GM23248 (cell line): ENCODE measurements at regions not wholly inside any gene's neighbourhood (a gene's known extent, or its start where the extent isn't known, plus 50 kb on each side); places are given as distances from the start of the nearest gene placed in this dataset.
A peak's percentile ranks its signal among the peaks of the same experiment; 100 is the strongest.

Source experiments
- DNase-seq: peaks from one replicate; pipeline ENCODE4 v3.0.0-alpha.2; 2015
- H2AFZ ChIP-seq: fragments of 200-600 bp; sonication (generic); 2 replicates; pipeline ENCODE4 v1.6.1; 2016; ENCODE audit warnings: antibody characterized with exemption
- H3F3A ChIP-seq: fragments of 200-600 bp; sonication (generic); 2 replicates; pipeline ENCODE4 v1.6.1; 2016; ENCODE audit warnings: mild to moderate bottlenecking, antibody characterized with exemption, mixed run types; ENCODE audit not compliant: insufficient read depth
- H3K27ac ChIP-seq: fragments of 200-600 bp; sonication (generic); 2 replicates; pipeline ENCODE4 v1.5.1; 2016; ENCODE audit warnings: mild to moderate bottlenecking
- H3K27me3 ChIP-seq: fragments of 200-600 bp; sonication (generic); replicated peaks from 2 replicates; pipeline ENCODE4 v1.6.1; 2016; ENCODE audit warnings: mild to moderate bottlenecking; ENCODE audit not compliant: insufficient read depth
- H3K36me3 ChIP-seq: fragments of 200-600 bp; sonication (generic); 2 replicates; pipeline ENCODE4 v1.6.1; 2016; ENCODE audit warnings: low read depth, mild to moderate bottlenecking
- H3K4me1 ChIP-seq: fragments of 200-600 bp; sonication (generic); 2 replicates; pipeline ENCODE4 v1.6.1; 2016; ENCODE audit warnings: mild to moderate bottlenecking; ENCODE audit not compliant: insufficient read depth
- H3K4me2 ChIP-seq: fragments of 200-600 bp; sonication (generic); one replicate; pipeline ENCODE4 v1.6.1; 2016; ENCODE audit warnings: mild to moderate bottlenecking; ENCODE audit not compliant: unreplicated experiment
- H3K4me3 ChIP-seq: fragments of 200-600 bp; sonication (generic); 2 replicates; pipeline ENCODE4 v1.5.1; 2016; ENCODE audit warnings: mild to moderate bottlenecking
- H3K79me2 ChIP-seq: fragments of 200-600 bp; sonication (generic); 2 replicates; pipeline ENCODE4 v1.6.1; 2016; ENCODE audit warnings: mild to moderate bottlenecking; ENCODE audit not compliant: insufficient read depth
- H3K9ac ChIP-seq: fragments of 200-600 bp; sonication (generic); 2 replicates; pipeline ENCODE4 v1.6.1; 2016; ENCODE audit warnings: mild to moderate bottlenecking
- H3K9me2 ChIP-seq: fragments of 200-600 bp; sonication (generic); 2 replicates; pipeline ENCODE4 v1.6.1; 2016; ENCODE audit warnings: mixed run types, mild to moderate bottlenecking, moderate library complexity; ENCODE audit not compliant: insufficient read depth
- H3K9me3 ChIP-seq: fragments of 200-600 bp; sonication (generic); one replicate; pipeline ENCODE4 v1.6.1; 2017; ENCODE audit warnings: low read depth
- H4K20me1 ChIP-seq: fragments of 200-600 bp; sonication (generic); 2 replicates; pipeline ENCODE4 v1.6.0; 2016; ENCODE audit not compliant: insufficient read depth
- EZH2 ChIP-seq: fragments of 200-600 bp; sonication (generic); IDR thresholded peaks from 2 replicates; pipeline ENCODE4 v1.6.1; 2018; ENCODE audit warnings: antibody characterized with exemption, mild to moderate bottlenecking; ENCODE audit not compliant: insufficient read depth, poor library complexity, severe bottlenecking
- EZH2phosphoT487 ChIP-seq: fragments of 200-600 bp; sonication (generic); IDR thresholded peaks from 2 replicates; pipeline ENCODE4 v1.6.1; 2018; ENCODE audit warnings: antibody characterized with exemption, moderate library complexity, mild to moderate bottlenecking, low read depth; ENCODE audit not compliant: insufficient read depth
- WGBS, 2 experiments: methylation state at CpG; one replicate each; pipeline ENCODE4 v1.1.6; 2015 to 2017; ENCODE audit warnings: low lambda C conversion rate in 2 of 2, low coverage in 1 of 2; ENCODE audit errors: missing lambda C conversion rate in 2 of 2; 5-methylcytosine and 5-hydroxymethylcytosine counted together
- in situ Hi-C: fragments of 300-500 bp; cut with MboI; formaldehyde crosslinking; loops from 2 replicates; pipeline ENCODE4 v1.15.0; 2020

DNA sequence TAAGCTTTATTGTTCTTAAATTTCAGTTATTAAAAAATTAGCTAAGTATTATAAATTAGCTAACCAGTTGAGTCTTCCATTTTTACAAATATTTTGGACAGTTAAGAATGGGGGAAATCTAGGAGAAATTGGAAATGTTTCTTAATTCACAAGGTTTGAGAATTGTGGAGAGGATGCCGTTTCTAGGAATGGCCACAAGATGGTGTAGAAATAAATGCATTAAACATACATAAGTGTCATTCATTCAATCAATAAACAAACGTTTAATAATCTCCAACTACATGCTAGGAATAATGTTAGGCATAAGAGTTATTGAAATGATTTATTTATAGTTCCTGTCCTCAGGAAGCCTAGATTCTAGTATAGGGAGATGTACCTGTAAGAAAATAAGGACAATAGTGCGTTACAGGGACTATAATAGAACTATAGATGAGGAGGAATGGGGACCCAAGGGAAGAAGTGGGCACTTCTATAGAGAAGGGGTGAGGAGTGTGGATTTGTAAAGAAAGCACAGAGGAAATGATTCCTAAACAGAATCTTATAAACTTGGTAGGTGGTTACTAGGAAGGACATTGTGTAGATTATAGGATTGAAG is 195.7 kb upstream of the ANK2 start:
- Histone ChIP-seq H3K27ac (no peak overlapping the region), H3K79me2 (no peaks in the 10 kb centered on the region), H3K9me2 (no peaks in the 10 kb centered on the region), H3F3A (peaks cover 23% of the 10 kb centered on the region), H3K4me3 (no peak overlapping the region), H3K9me3 (no peaks in the 10 kb centered on the region), H3K4me1 (peaks cover 31% of the 10 kb centered on the region), H3K4me2 (no peak overlapping the region), H3K9ac (no peak overlapping the region), H4K20me1 (no peaks in the 10 kb centered on the region), H3K27me3 (no peaks in the 10 kb centered on the region), H3K36me3 (no peaks in the 10 kb centered on the region), H2AFZ (no peak overlapping the region)
- in situ Hi-C loops = no loop called here
- DNase-seq = peak; percentile 30
- 74 to 82% methylated on average over 3 of the region's 3 CpGs for WGBS, 2 experiments
- TF ChIP-seq EZH2 = no peak
- no peak for TF ChIP-seq EZH2phosphoT487

DNA sequence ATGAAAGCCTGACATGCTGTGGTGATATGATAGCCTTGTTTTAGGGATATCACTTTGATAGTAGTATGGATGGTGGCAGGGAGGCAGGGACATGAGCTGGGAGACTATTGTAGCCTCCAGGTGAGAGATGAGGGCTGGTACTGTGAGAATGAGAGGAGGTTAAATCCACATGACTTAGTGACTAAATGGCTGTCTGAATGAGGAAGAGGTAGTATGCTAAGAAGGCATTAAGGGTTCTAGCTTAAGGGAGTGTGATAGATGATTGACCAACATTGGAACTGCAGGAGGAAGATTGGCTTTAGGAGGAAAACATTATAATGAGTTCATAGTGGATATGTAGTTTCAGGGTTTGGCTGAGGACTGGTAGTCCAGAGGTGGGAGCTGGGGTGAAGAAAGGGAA is 195.0 kb upstream of the ANK2 start:
- H3K9ac ChIP-seq = no peak overlapping the region
- H3K4me2 ChIP-seq = no peak overlapping the region
- no peak overlapping the region for H3K27ac ChIP-seq
- H3K9me3 ChIP-seq = no peaks in the 10 kb centered on the region
- peaks cover 27% of the 10 kb centered on the region for H3F3A ChIP-seq
- TF ChIP-seq EZH2 = no peak
- no peak for TF ChIP-seq EZH2phosphoT487
- peaks cover 31% of the 10 kb centered on the region for H3K4me1 ChIP-seq
- H3K9me2 ChIP-seq = no peaks in the 10 kb centered on the region
- no peaks in the 10 kb centered on the region for H3K36me3 ChIP-seq
- DNase-seq = no peak
- H3K4me3 ChIP-seq = no peak overlapping the region
- H3K27me3 ChIP-seq = no peaks in the 10 kb centered on the region
- H3K79me2 ChIP-seq = no peaks in the 10 kb centered on the region
- in situ Hi-C loops = no loop called here
- H2AFZ ChIP-seq = no peak overlapping the region
- H4K20me1 ChIP-seq = no peaks in the 10 kb centered on the region

DNA sequence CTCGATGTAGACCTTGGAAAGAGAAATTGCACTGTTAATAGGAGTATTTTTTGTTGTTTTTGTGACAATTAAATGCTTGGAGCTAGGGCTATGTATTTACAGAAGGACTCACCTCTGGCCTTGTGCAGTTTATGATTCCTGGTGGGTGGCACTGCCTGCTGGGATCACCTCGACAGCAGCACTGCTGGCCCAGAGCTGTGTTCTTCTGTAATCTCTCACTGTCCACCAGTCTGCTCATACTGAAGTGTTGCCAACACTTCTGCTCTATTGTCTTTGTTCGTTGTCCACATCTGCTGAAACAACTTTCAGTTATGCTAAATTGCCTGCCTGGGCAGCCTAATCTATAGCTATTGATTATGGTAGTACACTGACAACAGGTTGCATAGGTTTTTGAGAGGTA is 194.4 kb upstream of the ANK2 start:
- Histone ChIP-seq H3K4me1 (peaks cover 31% of the 10 kb centered on the region), H3K4me2 (no peak overlapping the region), H3F3A (peaks cover 27% of the 10 kb centered on the region), H3K9ac (no peak overlapping the region), H3K4me3 (no peak overlapping the region), H3K36me3 (no peaks in the 10 kb centered on the region), H3K27ac (no peak overlapping the region), H3K27me3 (no peaks in the 10 kb centered on the region), H4K20me1 (no peaks in the 10 kb centered on the region), H2AFZ (no peak overlapping the region), H3K79me2 (no peaks in the 10 kb centered on the region), H3K9me2 (no peaks in the 10 kb centered on the region), H3K9me3 (no peaks in the 10 kb centered on the region)
- DNase-seq = peak; percentile 4
- WGBS, 2 experiments = 46 to 55% methylated on average over 3 of the region's 3 CpGs
- TF ChIP-seq EZH2phosphoT487 (no peak), EZH2 (no peak)
- in situ Hi-C loops = no loop called here

DNA sequence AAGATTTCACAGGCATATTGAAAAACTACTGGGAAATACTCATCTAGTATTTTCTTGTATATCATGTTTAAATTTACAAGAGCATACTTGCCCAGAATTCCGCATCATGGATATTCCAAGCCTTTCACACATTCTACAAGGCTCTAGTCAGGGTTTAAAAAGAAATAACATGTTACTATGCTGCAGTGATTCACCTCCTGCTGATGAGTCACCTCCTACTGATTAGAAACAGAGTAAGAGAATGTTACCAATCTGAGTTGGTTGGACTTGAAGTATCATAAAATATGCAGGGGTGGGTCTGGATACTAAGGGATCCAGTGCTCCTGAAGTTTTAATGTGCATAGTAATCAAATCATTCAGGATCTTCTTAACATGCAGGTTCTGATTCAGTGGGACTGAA is 192.0 kb upstream of the ANK2 start:
- H4K20me1 ChIP-seq = no peaks in the 10 kb centered on the region
- H3K9ac ChIP-seq = no peak overlapping the region
- H2AFZ ChIP-seq = no peak overlapping the region
- H3K4me3 ChIP-seq = no peak overlapping the region
- TF ChIP-seq EZH2phosphoT487 = no peak
- TF ChIP-seq EZH2 = no peak
- H3K9me3 ChIP-seq = no peaks in the 10 kb centered on the region
- peak; percentile 94 for DNase-seq
- in situ Hi-C loops = no loop called here
- H3K79me2 ChIP-seq = no peaks in the 10 kb centered on the region
- 0% methylated on average over 1 of the region's 1 CpG for WGBS, 2 experiments
- peaks cover 28% of the 10 kb centered on the region for H3K4me1 ChIP-seq
- H3K9me2 ChIP-seq = no peaks in the 10 kb centered on the region
- no peaks in the 10 kb centered on the region for H3K36me3 ChIP-seq
- H3F3A ChIP-seq = peaks cover 27% of the 10 kb centered on the region
- peak overlapping the region; percentile 39 for H3K4me2 ChIP-seq
- peak overlapping the region; percentile 53 for H3K27ac ChIP-seq
- no peaks in the 10 kb centered on the region for H3K27me3 ChIP-seq

DNA sequence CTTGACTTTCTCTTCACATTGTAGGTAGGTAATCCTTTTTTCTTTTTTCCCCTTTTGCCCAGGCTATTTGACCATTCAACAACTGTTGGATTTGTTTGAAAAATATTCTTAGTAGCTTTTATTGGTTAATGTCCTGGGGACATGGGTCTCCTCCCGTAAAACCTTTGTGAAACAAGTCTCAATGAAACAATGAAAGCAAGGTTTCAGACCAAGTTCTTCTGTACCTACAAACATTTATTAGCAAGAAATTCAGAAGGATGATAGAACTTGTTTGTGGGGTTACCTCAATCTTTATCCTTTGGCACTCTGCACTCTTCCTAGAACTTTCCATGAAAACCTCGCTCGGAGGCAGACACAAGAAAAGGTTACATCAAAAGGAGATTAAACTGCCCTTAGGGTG is 190.7 kb upstream of the ANK2 start:
- H3K27me3 ChIP-seq = no peaks in the 10 kb centered on the region
- TF ChIP-seq EZH2 (no peak), EZH2phosphoT487 (no peak)
- H3K9ac ChIP-seq = no peak overlapping the region
- H3K36me3 ChIP-seq = no peaks in the 10 kb centered on the region
- H4K20me1 ChIP-seq = no peaks in the 10 kb centered on the region
- no peaks in the 10 kb centered on the region for H3K79me2 ChIP-seq
- no peak overlapping the region for H2AFZ ChIP-seq
- peaks cover 27% of the 10 kb centered on the region for H3F3A ChIP-seq
- H3K27ac ChIP-seq = no peak overlapping the region
- WGBS, 2 experiments = 97 to 99% methylated on average over 3 of the region's 3 CpGs
- in situ Hi-C loops = no loop called here
- no peak overlapping the region for H3K4me3 ChIP-seq
- H3K9me3 ChIP-seq = no peaks in the 10 kb centered on the region
- no peak for DNase-seq
- no peaks in the 10 kb centered on the region for H3K9me2 ChIP-seq
- H3K4me1 ChIP-seq = peaks cover 16% of the 10 kb centered on the region
- no peak overlapping the region for H3K4me2 ChIP-seq
